ENCODE measurements at regions not wholly inside any gene's neighbourhood (a gene's known extent, or its start where the extent isn't known, plus 50 kb on each side); places are given as distances from the start of the nearest gene placed in this dataset.

DNA sequence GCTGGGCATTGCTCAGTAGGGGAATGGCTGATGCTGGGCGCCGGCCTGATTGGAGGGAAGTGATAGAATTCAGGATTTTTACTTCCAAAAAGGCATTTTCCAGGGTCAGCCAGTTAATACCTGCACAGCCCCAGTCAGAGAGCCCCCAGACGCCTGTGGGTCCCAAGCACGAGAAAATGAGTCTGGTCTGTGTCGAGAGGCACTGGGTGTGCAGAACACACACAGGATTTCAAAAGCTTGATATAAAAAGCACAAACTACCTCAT, 164.6 kb upstream of the TNRC6C start:
- no peak overlapping the region for H3K27ac ChIP-seq
- ATAC-seq, result no peak
- intact Hi-C loops (cut with DNase I), result no loop called here
- no peaks in the 10 kb centered on the region for H3K36me3 ChIP-seq
- no peaks in the 10 kb centered on the region for H3K27me3 ChIP-seq
- 49 to 53% methylated on average over 5 of the region's 5 CpGs for WGBS, 2 donors
- no peak for DNase-seq
- H3K9me3 ChIP-seq, result no peaks in the 10 kb centered on the region
- TF ChIP-seq, protein P1, sequence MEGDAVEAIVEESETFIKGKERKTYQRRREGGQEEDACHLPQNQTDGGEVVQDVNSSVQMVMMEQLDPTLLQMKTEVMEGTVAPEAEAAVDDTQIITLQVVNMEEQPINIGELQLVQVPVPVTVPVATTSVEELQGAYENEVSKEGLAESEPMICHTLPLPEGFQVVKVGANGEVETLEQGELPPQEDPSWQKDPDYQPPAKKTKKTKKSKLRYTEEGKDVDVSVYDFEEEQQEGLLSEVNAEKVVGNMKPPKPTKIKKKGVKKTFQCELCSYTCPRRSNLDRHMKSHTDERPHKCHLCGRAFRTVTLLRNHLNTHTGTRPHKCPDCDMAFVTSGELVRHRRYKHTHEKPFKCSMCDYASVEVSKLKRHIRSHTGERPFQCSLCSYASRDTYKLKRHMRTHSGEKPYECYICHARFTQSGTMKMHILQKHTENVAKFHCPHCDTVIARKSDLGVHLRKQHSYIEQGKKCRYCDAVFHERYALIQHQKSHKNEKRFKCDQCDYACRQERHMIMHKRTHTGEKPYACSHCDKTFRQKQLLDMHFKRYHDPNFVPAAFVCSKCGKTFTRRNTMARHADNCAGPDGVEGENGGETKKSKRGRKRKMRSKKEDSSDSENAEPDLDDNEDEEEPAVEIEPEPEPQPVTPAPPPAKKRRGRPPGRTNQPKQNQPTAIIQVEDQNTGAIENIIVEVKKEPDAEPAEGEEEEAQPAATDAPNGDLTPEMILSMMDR (IDR thresholded peaks at IDR 0.05), result no peak
- no peak for FAIRE-seq
- no peaks in the 10 kb centered on the region for H3K4me1 ChIP-seq
- no peak overlapping the region for H3K4me3 ChIP-seq

DNA sequence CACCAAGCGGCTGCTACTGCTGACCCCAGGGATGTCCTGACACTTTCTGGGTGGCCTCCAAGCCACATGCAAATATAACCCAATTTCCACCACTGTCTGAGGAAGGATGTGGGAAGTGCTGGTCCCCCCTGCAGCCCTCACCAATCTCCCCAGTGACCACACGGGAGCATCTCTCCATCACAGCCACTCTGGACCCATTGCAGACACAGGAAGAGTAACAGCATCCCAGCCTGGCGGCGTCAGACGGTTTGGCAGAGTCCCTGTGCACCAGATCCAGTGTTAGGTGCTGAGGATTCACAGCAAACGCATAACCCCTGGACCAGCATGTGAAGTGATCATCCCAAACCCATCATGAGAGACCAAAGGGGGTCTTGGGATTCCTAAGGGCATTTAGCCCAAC, 163.7 kb upstream of the TNRC6C start:
- TF ChIP-seq, protein P1 (IDR thresholded peaks at IDR 0.05), result no peak
- no peak for DNase-seq
- intact Hi-C loops (cut with DNase I), result no loop called here
- H3K4me1 ChIP-seq, result no peaks in the 10 kb centered on the region
- WGBS, 2 donors, result 42 to 57% methylated on average over 6 of the region's 6 CpGs
- no peaks in the 10 kb centered on the region for H3K9me3 ChIP-seq
- FAIRE-seq, result no peak
- no peak overlapping the region for H3K27ac ChIP-seq
- H3K4me3 ChIP-seq, result no peak overlapping the region
- no peak for ATAC-seq
- H3K36me3 ChIP-seq, result no peaks in the 10 kb centered on the region
- no peaks in the 10 kb centered on the region for H3K27me3 ChIP-seq

DNA sequence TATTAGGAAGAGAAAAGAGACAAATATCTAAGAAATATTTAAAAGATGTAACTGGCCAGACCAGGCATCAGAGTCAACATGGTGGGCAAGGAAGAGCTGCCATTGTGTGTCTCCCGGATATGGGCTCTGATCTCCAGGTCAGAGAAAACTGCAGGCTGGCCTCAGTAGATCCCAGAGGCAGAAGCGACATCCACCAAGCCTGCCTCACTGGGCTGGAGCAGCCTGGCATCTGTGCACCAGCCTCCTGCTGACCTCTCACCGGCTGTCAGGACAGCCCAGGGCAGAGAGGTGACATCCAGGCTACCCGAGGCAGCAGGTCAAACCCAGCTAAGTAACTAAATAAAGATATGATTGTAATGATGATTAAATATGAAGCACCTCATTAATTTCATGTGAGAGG, 162.8 kb upstream of the TNRC6C start:
- WGBS, 2 donors, result 48 to 63% methylated on average over 4 of the region's 4 CpGs
- H3K36me3 ChIP-seq, result no peaks in the 10 kb centered on the region
- H3K27ac ChIP-seq, result no peak overlapping the region
- ATAC-seq (no peak), DNase-seq (no peak), FAIRE-seq (no peak)
- H3K4me3 ChIP-seq, result no peak overlapping the region
- H3K4me1 ChIP-seq, result no peaks in the 10 kb centered on the region
- no peaks in the 10 kb centered on the region for H3K27me3 ChIP-seq
- TF ChIP-seq, protein P1 (IDR thresholded peaks at IDR 0.05), result no peak
- intact Hi-C loops (cut with DNase I), result no loop called here
- H3K9me3 ChIP-seq, result no peaks in the 10 kb centered on the region

DNA sequence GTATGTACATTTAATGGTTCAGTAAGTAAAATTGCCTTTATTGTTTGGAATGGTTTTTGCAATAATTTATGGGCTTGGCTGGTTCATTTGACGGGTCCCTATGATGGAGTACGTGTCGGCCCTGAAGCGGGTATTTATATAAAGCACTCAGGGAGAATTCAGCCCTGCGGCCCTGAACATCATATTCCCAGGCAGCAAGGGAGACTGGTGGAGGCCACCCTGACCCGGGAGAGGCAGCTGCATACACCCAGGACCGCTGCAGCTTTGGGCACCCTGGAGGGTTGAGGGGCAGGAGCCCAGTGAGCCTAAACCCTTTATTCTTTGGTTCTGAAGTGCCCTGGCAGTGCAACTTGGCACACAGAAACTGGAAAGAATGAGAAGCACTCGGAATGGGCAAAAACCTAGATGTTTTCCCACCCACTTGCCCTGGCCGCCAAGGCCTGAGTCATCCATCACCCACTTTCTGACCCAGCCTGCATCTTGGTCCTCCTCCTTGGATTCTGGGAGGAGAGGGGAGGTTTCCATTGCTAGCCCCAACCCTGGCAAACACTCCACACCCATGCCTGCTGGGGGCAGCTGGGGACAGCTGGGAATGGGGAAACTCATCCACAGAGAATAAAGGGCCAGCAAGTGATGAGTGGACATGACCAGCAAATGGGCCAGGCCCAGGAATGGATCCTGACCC, 162.2 kb upstream of the TNRC6C start:
- 62 to 71% methylated on average over 9 of the region's 9 CpGs for WGBS, 2 donors
- DNase-seq, result peak in 1 of 6 donors; percentile 21
- no peaks in the 10 kb centered on the region for H3K4me1 ChIP-seq
- TF ChIP-seq, protein P1 (IDR thresholded peaks at IDR 0.05), result no peak
- no peak overlapping the region for H3K4me3 ChIP-seq
- ATAC-seq, result no peak
- H3K27me3 ChIP-seq, result no peaks in the 10 kb centered on the region
- H3K27ac ChIP-seq, result no peak overlapping the region
- intact Hi-C loops (cut with DNase I), result no loop called here
- FAIRE-seq, result no peak
- H3K9me3 ChIP-seq, result no peaks in the 10 kb centered on the region
- no peaks in the 10 kb centered on the region for H3K36me3 ChIP-seq

DNA sequence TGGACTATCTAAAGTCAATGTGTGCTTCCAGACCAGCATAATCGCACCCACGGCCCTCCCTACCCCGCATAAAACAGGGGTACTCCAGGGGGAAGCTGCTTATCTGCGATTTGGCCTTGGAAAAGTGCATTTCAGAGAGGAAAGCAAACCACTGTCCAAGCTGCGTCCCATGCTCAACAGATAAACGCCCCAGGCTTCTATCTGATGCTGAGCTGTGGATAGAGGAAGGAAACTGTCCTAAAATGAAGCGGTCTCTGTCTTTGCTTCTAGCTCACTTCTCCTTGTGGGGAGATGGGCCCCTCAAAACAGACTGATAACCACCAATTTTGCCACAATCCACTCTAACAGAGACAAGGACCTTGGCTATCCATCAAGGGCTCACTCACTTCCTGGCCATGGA, 160.5 kb upstream of the TNRC6C start:
- intact Hi-C loops (cut with DNase I), result no loop called here
- TF ChIP-seq, protein P1 (IDR thresholded peaks at IDR 0.05), result no peak

More for the DNA sequence above, 160.5 kb upstream of the TNRC6C start:
- no peak overlapping the region for H3K27ac ChIP-seq
- 39 to 45% methylated on average over 7 of the region's 7 CpGs for WGBS, 2 donors
- no peak overlapping the region for H3K4me3 ChIP-seq
- H3K27me3 ChIP-seq, result no peaks in the 10 kb centered on the region
- H3K9me3 ChIP-seq, result no peaks in the 10 kb centered on the region
- FAIRE-seq, result no peak
- no peaks in the 10 kb centered on the region for H3K4me1 ChIP-seq
- ATAC-seq, result no peak
- peak in 1 of 6 donors; percentile 4 for DNase-seq
- H3K36me3 ChIP-seq, result no peaks in the 10 kb centered on the region

All from pancreas (tissue), 10 donors.